MCF 10A (cell line): ENCODE measurements at regions not wholly inside any gene's neighbourhood (a gene's known extent, or its start where the extent isn't known, plus 50 kb on each side); places are given as distances from the start of the nearest gene placed in this dataset.

Experiments
- BruUV-seq: library from RNA; stranded (reverse); fragments of 400-500 nt; replicated peaks from 2 replicates; lab custom pipeline; 2021; lab: Mats Ljungman, UMichigan
- CTCF ChIA-PET: fragments of 300-600 bp; sonication (Branson Sonifier 250); formaldehyde crosslinking; extraction: SDS; loops from one replicate; lab custom pipeline; 2021; ENCODE audit warnings: antibody characterized with exemption, inconsistent platforms; lab: Yijun Ruan, JAX
- POLR2A ChIA-PET: fragments of 300-600, 350-650 bp; sonication (Branson Sonifier 250); formaldehyde crosslinking; extraction: SDS; loops from one replicate; lab custom pipeline; 2020; ENCODE audit warnings: antibody characterized with exemption, inconsistent platforms; lab: Yijun Ruan, JAX
- DNase-seq: peaks from one replicate; pipeline ENCODE4 v3.0.0-alpha.2; 2018; ENCODE audit not compliant: unreplicated experiment
- H3K27ac Mint-ChIP-seq: one replicate; pipeline ENCODE4 v1.8.0; 2022; ENCODE audit warnings: mild to moderate bottlenecking, low read depth, mixed read lengths; ENCODE audit not compliant: unreplicated experiment
- H3K27me3 Mint-ChIP-seq: one replicate; pipeline ENCODE4 v1.8.0; 2022; ENCODE audit warnings: mixed read lengths; ENCODE audit not compliant: insufficient read depth, unreplicated experiment
- H3K36me3 Mint-ChIP-seq: one replicate; pipeline ENCODE4 v1.8.0; 2022; ENCODE audit warnings: mild to moderate bottlenecking, moderate library complexity, mixed read lengths; ENCODE audit not compliant: insufficient read depth, unreplicated experiment
- H3K4me1 Mint-ChIP-seq: one replicate; pipeline ENCODE4 v1.8.0; 2022; ENCODE audit warnings: mixed read lengths; ENCODE audit not compliant: insufficient read depth, unreplicated experiment
- H3K4me3 Mint-ChIP-seq: one replicate; pipeline ENCODE4 v1.8.0; 2022; ENCODE audit warnings: mild to moderate bottlenecking, moderate library complexity, mixed read lengths; ENCODE audit not compliant: unreplicated experiment
- H3K9me3 Mint-ChIP-seq: one replicate; pipeline ENCODE4 v1.8.0; 2022; ENCODE audit warnings: mixed read lengths; ENCODE audit not compliant: unreplicated experiment
- intact Hi-C: fragments of 100-400 bp; cut with micrococcal nuclease; formaldehyde crosslinking; loops from 2 replicates; pipeline ENCODE4 v1.14.1; 2022
- TF ChIP-seq, protein P1 (sequence below): fragments of 200-600 bp; IDR thresholded peaks from one replicate; pipeline ENCODE4 v1.8.0; 2022; ENCODE audit warnings: antibody characterized with exemption, mild to moderate bottlenecking; ENCODE audit not compliant: unreplicated experiment

- ChIA-PET POLR2A (interaction anchor here (0.6 to 9.6 kb wide), 9 partner anchors 10 to 1586 kb away, joined by 3 to 321 read pairs (median 11); no protein-coding TSS in a partner anchor), CTCF (interaction anchor here (0.6 to 9.9 kb wide), 6 partner anchors 12 to 226 kb away, joined by 3 to 163 read pairs (median 4); no protein-coding TSS in a partner anchor)
- H3K27me3 Mint-ChIP-seq, result no peaks in the 10 kb centered on the region
- no peak overlapping the region for H3K27ac Mint-ChIP-seq
- TF ChIP-seq, protein P1, sequence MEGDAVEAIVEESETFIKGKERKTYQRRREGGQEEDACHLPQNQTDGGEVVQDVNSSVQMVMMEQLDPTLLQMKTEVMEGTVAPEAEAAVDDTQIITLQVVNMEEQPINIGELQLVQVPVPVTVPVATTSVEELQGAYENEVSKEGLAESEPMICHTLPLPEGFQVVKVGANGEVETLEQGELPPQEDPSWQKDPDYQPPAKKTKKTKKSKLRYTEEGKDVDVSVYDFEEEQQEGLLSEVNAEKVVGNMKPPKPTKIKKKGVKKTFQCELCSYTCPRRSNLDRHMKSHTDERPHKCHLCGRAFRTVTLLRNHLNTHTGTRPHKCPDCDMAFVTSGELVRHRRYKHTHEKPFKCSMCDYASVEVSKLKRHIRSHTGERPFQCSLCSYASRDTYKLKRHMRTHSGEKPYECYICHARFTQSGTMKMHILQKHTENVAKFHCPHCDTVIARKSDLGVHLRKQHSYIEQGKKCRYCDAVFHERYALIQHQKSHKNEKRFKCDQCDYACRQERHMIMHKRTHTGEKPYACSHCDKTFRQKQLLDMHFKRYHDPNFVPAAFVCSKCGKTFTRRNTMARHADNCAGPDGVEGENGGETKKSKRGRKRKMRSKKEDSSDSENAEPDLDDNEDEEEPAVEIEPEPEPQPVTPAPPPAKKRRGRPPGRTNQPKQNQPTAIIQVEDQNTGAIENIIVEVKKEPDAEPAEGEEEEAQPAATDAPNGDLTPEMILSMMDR, result no peak
- peaks cover 7% of the 10 kb centered on the region for H3K9me3 Mint-ChIP-seq
- no peak overlapping the region for H3K4me3 Mint-ChIP-seq
- DNase-seq, result no peak
- peaks cover 37% of the 10 kb centered on the region for H3K4me1 Mint-ChIP-seq
- BruUV-seq, result no TSS peak
- intact Hi-C loops, result no loop called here
- no peaks in the 10 kb centered on the region for H3K36me3 Mint-ChIP-seq
Observed at GRCh38 chr1:182170891-182171461, 109.5 kb upstream of the ZNF648 start.

DNA sequence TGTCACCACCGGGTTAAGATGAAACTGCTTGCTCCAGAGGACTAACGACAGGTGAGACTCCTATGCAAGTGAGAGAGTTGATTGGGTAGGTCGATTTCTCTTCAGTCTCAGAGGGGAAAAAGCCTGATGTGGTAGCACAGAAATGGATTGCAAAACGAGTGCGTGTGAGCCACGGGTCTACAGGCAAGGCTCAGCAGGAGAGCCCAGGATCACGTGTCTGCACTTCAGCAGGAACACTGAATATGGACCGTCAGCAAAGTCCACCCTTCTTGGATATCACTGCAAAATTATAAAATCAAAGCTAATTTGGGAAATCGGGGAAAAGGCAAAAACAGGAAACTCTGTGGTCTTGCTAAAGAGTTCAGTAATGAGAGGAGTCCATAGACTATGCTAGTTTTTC is 107.7 kb upstream of the ZNF648 start:
- CTCF ChIA-PET, result interaction anchor here (9.9 kb wide), 1 partner anchor 23 kb away, joined by 163 read pairs; no protein-coding TSS in a partner anchor
- Mint-ChIP-seq H3K4me3 (no peak overlapping the region), H3K27ac (no peak overlapping the region), H3K9me3 (peaks cover 7% of the 10 kb centered on the region), H3K36me3 (no peaks in the 10 kb centered on the region), H3K4me1 (peaks cover 20% of the 10 kb centered on the region), H3K27me3 (no peaks in the 10 kb centered on the region)
- TF ChIP-seq, protein P1, result no peak
- BruUV-seq, result no TSS peak
- POLR2A ChIA-PET, result interaction anchor here (1.2 to 1.3 kb wide), 2 partner anchors 12 to 20 kb away, joined by 4 read pairs; no protein-coding TSS in a partner anchor
- no peak for DNase-seq
- intact Hi-C loops, result no loop called here

DNA sequence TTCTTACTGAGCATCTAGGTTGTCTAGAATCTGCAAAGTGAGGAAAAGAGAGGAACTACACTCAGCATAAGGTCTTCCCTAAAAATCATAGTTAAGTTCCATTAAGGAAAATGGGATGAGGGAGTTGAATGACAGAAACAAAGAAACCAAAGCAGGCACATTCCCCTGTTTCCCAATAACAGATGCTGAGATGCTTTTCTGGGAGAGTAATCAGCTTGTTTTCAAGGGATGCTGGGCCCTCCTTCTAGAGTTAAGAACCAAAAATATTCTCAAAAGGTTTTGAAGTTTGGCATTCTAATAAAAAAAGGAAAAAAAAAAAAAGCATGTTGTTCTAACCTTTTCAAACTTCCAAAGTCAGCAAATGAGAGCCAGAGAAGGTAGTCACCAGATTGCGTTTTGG is 105.2 kb upstream of the ZNF648 start:
- intact Hi-C loops, result no loop called here
- Mint-ChIP-seq H3K9me3 (peaks cover 7% of the 10 kb centered on the region), H3K36me3 (no peaks in the 10 kb centered on the region), H3K4me3 (no peak overlapping the region), H3K27me3 (no peaks in the 10 kb centered on the region), H3K27ac (no peak overlapping the region), H3K4me1 (peaks cover 6% of the 10 kb centered on the region)
- no peak for DNase-seq
- BruUV-seq, result no TSS peak
- TF ChIP-seq, protein P1, result no peak
- POLR2A ChIA-PET, result interaction anchor here (0.6 to 2.5 kb wide), 5 partner anchors 20 to 700 kb away, joined by 3 to 13 read pairs (median 5); no protein-coding TSS in a partner anchor
- CTCF ChIA-PET, result interaction anchor here (0.5 to 2.8 kb wide), 6 partner anchors 8 to 446 kb away, joined by 3 to 22 read pairs (median 4); no protein-coding TSS in a partner anchor

DNA sequence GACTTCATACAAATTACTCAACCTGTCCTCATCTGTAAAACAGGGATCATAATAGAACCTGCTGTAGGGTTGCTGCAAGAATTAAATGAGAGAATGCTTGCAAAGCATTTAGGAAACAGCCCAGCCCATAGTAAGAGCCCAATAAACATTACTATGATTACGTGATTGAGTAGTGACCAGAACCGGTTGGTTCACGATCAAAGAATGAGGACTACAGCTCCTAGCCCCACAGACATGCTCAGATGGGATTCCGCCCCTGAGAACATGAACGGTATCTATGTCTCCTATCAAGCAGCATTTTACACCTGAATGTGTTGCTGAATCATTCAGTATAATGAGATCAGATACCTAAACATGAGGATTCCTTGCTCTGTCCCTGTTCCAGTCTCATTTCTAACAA is 104.8 kb upstream of the ZNF648 start:
- H3K27me3 Mint-ChIP-seq, result no peaks in the 10 kb centered on the region
- no TSS peak for BruUV-seq
- POLR2A ChIA-PET, result interaction anchor here (1.4 to 2.5 kb wide), 3 partner anchors 19 to 28 kb away, joined by 3 to 13 read pairs (median 5); no protein-coding TSS in a partner anchor
- TF ChIP-seq, protein P1, result no peak
- peaks cover 11% of the 10 kb centered on the region for H3K9me3 Mint-ChIP-seq
- CTCF ChIA-PET, result interaction anchor here (0.5 to 2.8 kb wide), 8 partner anchors 8 to 447 kb away, joined by 3 to 22 read pairs (median 4); no protein-coding TSS in a partner anchor
- intact Hi-C loops, result no loop called here
- H3K4me3 Mint-ChIP-seq, result no peak overlapping the region
- H3K27ac Mint-ChIP-seq, result no peak overlapping the region
- DNase-seq, result no peak
- peaks cover 6% of the 10 kb centered on the region for H3K4me1 Mint-ChIP-seq
- no peaks in the 10 kb centered on the region for H3K36me3 Mint-ChIP-seq
